ENCODE measurements at regions not wholly inside any gene's neighbourhood (a gene's known extent, or its start where the extent isn't known, plus 50 kb on each side); places are given as distances from the start of the nearest gene placed in this dataset.

DNA sequence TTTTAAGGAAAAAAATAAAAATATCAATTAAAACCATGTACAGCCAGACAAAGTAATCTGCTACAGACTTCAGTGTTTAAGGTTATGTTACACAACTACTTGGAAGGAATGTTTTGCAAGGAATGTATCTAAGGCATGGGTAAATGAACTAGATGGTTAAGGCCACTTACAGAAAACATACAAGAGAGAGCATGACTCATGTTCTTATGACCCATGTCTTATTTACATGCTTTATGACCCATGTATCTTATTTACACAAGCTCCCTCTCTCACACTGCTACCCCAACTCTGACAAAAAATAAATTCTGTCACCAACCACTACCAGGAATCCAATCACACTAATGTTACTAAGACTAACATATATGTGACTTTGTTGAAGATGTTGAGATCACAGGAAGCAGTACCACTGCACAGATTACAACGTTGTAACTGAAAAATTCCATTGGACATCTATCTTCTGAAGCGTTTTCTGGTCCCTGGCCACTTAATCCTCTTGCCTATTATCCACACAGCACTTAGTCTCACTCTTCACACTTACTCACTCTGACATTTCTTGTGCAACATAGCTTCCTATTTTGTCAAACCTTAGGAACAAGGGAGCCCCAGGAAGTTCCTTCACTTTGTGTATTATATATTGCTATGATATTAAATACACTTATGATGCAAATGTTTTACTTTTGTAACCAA lies 1630.1 kb upstream of the C9orf72 start:
- DNase-seq (ENCODE audit: low spot score) (no peak), ATAC-seq (ENCODE audit: low FRiP score) (no peak)
- TF ChIP-seq, protein P1, sequence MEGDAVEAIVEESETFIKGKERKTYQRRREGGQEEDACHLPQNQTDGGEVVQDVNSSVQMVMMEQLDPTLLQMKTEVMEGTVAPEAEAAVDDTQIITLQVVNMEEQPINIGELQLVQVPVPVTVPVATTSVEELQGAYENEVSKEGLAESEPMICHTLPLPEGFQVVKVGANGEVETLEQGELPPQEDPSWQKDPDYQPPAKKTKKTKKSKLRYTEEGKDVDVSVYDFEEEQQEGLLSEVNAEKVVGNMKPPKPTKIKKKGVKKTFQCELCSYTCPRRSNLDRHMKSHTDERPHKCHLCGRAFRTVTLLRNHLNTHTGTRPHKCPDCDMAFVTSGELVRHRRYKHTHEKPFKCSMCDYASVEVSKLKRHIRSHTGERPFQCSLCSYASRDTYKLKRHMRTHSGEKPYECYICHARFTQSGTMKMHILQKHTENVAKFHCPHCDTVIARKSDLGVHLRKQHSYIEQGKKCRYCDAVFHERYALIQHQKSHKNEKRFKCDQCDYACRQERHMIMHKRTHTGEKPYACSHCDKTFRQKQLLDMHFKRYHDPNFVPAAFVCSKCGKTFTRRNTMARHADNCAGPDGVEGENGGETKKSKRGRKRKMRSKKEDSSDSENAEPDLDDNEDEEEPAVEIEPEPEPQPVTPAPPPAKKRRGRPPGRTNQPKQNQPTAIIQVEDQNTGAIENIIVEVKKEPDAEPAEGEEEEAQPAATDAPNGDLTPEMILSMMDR (IDR thresholded peaks at IDR 0.05): no peak

DNA sequence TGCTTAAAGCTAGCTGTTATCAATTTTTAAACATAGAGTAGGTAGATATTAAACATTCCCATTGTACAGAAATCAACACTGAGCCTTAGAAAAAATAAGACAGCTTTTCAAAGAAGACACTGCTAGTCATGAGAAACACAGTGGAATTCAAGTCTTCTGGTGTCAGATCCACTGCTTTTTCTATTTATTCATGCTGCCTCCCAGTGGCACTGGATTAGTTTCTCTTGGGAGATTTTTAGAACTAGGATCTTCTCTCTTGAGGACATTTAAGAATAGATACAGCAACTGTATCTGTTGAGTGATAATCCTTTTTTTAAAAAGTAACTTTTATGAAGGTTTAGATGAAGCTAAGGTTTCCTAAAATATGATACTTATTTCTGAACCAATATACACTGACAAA lies 1635.4 kb upstream of the C9orf72 start:
- DNase-seq (ENCODE audit: low spot score) (no peak), ATAC-seq (ENCODE audit: low FRiP score) (no peak)
- TF ChIP-seq, protein P1 (IDR thresholded peaks at IDR 0.05): no peak

DNA sequence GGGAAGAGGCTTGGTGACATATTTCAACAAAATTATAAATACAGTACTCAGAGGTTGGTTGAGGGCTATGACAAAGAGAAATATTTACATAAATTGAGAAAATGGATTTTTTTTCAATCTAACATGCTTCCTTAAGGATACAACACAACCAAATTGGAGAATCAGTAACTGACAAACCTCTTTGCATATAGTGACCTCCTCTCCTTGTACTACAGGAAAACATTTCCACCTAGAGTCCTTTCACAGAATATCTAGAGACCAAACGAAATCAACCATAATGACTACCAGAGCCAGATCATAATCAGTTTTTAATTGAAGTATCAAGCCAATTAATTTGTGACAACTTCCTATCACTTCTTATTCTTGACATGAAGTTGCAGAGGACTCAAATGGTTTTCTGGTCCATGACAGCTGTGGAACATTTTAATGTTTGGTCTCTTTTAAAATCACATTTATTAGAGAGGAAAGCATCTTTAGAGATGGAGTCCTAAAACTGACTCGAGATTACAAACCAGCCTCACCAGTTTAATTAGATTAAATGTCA lies 1636.5 kb upstream of the C9orf72 start:
- TF ChIP-seq, protein P1 (IDR thresholded peaks at IDR 0.05): no peak
- ATAC-seq (ENCODE audit: low FRiP score) (no peak), DNase-seq (ENCODE audit: low spot score) (no peak)

DNA sequence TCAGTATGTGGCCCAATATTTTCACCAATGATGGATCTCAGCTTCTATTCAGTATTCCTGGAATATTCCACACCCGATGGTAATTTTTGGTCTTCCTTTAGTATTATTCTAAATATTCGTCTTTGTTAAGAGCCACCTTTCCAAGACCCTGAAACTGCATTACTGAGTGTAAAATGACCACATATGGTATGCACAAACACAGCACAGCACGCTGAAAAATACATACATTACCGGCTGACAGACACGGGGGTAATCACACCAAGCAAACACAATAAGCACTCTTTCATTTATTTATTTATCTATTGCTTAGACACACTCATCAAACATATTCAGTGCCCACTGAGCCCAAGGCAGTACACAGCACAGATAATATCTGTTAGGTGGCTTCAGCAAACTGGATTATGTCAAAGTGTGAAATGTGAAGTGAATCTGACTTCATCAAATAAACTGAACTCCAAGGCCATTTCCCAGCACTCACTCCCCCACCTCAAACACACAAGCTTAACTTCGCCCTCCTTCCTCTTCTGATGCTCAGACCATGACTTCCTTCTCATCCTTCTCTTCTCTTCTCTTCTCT lies 1637.8 kb upstream of the C9orf72 start:
- ATAC-seq (ENCODE audit: low FRiP score) (no peak), DNase-seq (ENCODE audit: low spot score) (no peak)
- TF ChIP-seq, protein P1 (IDR thresholded peaks at IDR 0.05): no peak

DNA sequence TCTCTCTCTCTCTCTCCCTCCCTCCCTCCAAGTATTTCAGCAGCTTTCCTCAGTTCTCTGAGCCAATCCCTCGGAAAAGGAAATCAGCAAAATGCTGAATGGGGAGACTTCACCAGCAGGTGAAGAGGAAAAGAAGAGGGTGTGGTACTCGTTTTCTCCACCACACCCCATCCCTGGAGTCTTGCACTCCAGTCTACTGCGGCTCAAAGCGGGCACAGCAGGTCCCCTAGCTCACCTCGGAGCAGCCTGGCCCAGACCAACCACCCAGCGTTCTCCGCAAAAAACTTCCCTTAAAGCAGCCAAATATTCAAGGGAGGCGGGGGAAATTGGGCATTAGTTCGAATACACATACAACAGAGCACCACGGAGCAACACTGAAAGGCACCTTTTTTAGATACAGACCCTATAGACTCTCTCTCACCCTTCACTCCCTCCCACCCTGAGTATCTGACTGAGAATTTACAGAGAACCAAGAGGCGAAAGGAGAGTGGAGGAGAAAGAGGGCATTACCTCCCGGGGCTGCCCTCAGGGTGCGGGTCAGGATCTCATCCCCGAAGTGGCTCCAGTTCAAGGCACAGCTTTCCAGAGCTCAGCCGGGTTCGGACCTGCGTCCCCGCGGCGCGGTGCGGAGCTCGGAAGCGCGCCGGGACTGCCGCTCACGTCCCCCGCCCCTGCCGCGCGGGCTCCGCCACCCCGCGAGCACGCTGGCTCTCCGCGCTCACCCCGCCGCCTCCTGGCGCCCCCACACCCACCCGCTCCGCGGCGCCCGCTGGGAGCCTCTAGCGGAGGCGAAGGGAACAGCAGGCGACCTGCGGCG lies 1638.5 kb upstream of the C9orf72 start:
- TF ChIP-seq, protein P1 (IDR thresholded peaks at IDR 0.05): no peak
- DNase-seq (ENCODE audit: low spot score): no peak
- ATAC-seq (ENCODE audit: low FRiP score): peak; percentile 69

DNA sequence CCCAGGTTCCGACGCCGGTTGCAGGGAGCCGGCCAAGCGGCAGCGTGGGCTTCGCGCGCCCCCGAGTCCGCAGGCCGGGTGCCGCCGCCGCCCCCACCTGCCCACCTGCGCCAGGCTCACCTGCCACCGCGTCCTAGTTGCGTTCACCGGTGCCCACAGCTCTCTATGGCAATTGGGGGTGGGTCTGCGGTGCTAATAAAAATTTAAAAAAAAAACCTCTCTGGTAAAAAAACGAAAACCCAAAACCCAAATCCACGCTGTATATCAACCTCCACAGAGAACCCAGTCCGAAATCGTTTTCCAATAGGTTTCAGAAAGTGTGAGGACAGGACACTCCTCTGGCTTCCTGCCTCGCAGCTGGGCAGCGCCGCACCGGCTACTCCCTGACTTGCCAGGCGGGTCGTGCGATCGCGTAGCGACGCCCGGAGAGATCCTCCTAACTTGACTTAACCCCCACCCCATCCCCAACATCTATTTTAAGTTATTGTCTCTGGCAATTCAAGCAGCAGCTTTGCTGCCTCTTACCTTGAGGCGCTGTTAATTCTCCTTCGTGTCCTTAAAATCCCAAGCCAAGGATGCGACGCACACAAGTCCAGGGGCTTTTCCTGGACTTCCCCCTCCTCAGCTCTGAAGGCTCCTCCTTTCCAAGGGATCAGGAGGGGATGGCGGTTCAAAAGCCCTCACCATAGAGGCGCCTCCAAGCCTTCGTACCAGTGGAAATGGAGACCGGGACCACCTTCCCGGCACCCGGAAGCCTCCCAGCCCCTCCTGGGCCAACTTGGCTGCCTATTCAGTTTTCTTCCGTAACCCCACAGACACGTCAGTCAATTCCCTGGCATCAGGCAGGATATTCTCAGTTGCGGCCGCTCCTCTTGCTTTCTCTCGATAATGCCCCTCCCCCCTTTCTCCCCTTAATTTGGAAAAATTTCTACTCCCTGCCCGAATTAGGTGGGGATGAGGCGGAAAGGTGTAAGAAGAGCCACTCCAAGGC lies 1639.4 kb upstream of the C9orf72 start:
- DNase-seq (ENCODE audit: low spot score) (no peak), ATAC-seq (ENCODE audit: low FRiP score) (peak; percentile 41)
- TF ChIP-seq, protein P1 (IDR thresholded peaks at IDR 0.05): peak in 1 of 3 donors; percentile 21
